Sigmoid colon (tissue), 4 donors: ENCODE measurements at regions not wholly inside any gene's neighbourhood (a gene's known extent, or its start where the extent isn't known, plus 50 kb on each side); places are given as distances from the start of the nearest gene placed in this dataset.

ENCODE experiments used
- CTCF ChIP-seq, 4 experiments: fragments of 450-650 bp in 3 of 4; fragments of 200-600 bp in 1 of 4; IDR thresholded peaks; one replicate each; pipeline ENCODE4 v1.5.1; 2016 to 2019; ENCODE audit warnings: antibody characterized with exemption in 4 of 4, mild to moderate bottlenecking in 3 of 4, moderate library complexity in 2 of 4
- EP300 ChIP-seq, 4 donors: sonication (generic); formaldehyde crosslinking; IDR thresholded peaks; one replicate each; pipeline ENCODE4 v1.6.1; 2017; ENCODE audit warnings: antibody characterized with exemption in 4 of 4
- POLR2A ChIP-seq, 2 donors: fragments of 450-650 bp; IDR thresholded peaks; one replicate each; pipeline ENCODE4 v1.6.1; 2016; ENCODE audit warnings: antibody characterized with exemption in 2 of 2, mild to moderate bottlenecking in 2 of 2, moderate library complexity in 2 of 2
- POLR2AphosphoS5 ChIP-seq, 4 donors: sonication (generic); formaldehyde crosslinking; IDR thresholded peaks; one replicate each; pipeline ENCODE4 v1.6.1; 2017; ENCODE audit warnings: antibody characterized with exemption in 4 of 4

- no peak for TF ChIP-seq CTCF (IDR thresholded peaks at IDR 0.05)
- no peak for TF ChIP-seq POLR2AphosphoS5 (IDR thresholded peaks at IDR 0.05)
- no peak for TF ChIP-seq EP300 (IDR thresholded peaks at IDR 0.05)
- TF ChIP-seq POLR2A (IDR thresholded peaks at IDR 0.05): no peak
These were observed 154.1 kb upstream of the GOLIM4 start for GRCh38 chr3:168249550-168250414.
